ENCODE measurements at regions not wholly inside any gene's neighbourhood (a gene's known extent, or its start where the extent isn't known, plus 50 kb on each side); places are given as distances from the start of the nearest gene placed in this dataset.

GRCh38 chr5:153206361-153206760 lies 284.1 kb upstream of the GRIA1 start:
- no peak for TF ChIP-seq ZNF598 (CRISPR knock-in tag; IDR thresholded peaks at IDR 0.05; ENCODE audit: borderline replicate concordance)
- TF ChIP-seq POLR2AphosphoS5 (IDR thresholded peaks at IDR 0.05; ENCODE audit: low read depth, low read length) = no peak
- no peak for TF ChIP-seq HMG20A (CRISPR knock-in tag; IDR thresholded peaks at IDR 0.05; ENCODE audit: borderline replicate concordance)
- TF ChIP-seq, protein P1, sequence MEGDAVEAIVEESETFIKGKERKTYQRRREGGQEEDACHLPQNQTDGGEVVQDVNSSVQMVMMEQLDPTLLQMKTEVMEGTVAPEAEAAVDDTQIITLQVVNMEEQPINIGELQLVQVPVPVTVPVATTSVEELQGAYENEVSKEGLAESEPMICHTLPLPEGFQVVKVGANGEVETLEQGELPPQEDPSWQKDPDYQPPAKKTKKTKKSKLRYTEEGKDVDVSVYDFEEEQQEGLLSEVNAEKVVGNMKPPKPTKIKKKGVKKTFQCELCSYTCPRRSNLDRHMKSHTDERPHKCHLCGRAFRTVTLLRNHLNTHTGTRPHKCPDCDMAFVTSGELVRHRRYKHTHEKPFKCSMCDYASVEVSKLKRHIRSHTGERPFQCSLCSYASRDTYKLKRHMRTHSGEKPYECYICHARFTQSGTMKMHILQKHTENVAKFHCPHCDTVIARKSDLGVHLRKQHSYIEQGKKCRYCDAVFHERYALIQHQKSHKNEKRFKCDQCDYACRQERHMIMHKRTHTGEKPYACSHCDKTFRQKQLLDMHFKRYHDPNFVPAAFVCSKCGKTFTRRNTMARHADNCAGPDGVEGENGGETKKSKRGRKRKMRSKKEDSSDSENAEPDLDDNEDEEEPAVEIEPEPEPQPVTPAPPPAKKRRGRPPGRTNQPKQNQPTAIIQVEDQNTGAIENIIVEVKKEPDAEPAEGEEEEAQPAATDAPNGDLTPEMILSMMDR (CRISPR knock-in tag; IDR thresholded peaks at IDR 0.05) = no peak
- no peak for TF ChIP-seq TCF7 (IDR thresholded peaks at IDR 0.05; ENCODE audit: low read depth)
